IMR-90 (cell line): ENCODE measurements at regions not wholly inside any gene's neighbourhood (a gene's known extent, or its start where the extent isn't known, plus 50 kb on each side); places are given as distances from the start of the nearest gene placed in this dataset.
"Not testable (repeated sequence)": the region's sequence is repeated elsewhere in the genome, so short reads cannot be mapped to it uniquely, and the experiment has no call there.

Experiments used
- ELK1 ChIP-seq: fragments of 150-350 bp; IDR thresholded peaks from 2 replicates; pipeline ENCODE4 v1.6.1; 2016; ENCODE audit warnings: low read depth, mild to moderate bottlenecking, low read length, moderate library complexity, borderline replicate concordance
- RCOR1 ChIP-seq: IDR thresholded peaks from 2 replicates; pipeline ENCODE4 v1.6.1; 2012; ENCODE audit warnings: mild to moderate bottlenecking, low read length, improper control_type of control experiment; ENCODE audit not compliant: insufficient replicate concordance
- TF ChIP-seq, protein P1 (sequence below): conservative IDR thresholded peaks from 2 replicates; pipeline ENCODE4 v1.5.1; 2012; ENCODE audit warnings: mild to moderate bottlenecking, low read depth, low read length, improper control_type of control experiment

- not testable (repeated sequence) for TF ChIP-seq RCOR1, ELK1
- TF ChIP-seq, protein P1, sequence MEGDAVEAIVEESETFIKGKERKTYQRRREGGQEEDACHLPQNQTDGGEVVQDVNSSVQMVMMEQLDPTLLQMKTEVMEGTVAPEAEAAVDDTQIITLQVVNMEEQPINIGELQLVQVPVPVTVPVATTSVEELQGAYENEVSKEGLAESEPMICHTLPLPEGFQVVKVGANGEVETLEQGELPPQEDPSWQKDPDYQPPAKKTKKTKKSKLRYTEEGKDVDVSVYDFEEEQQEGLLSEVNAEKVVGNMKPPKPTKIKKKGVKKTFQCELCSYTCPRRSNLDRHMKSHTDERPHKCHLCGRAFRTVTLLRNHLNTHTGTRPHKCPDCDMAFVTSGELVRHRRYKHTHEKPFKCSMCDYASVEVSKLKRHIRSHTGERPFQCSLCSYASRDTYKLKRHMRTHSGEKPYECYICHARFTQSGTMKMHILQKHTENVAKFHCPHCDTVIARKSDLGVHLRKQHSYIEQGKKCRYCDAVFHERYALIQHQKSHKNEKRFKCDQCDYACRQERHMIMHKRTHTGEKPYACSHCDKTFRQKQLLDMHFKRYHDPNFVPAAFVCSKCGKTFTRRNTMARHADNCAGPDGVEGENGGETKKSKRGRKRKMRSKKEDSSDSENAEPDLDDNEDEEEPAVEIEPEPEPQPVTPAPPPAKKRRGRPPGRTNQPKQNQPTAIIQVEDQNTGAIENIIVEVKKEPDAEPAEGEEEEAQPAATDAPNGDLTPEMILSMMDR, result not testable (repeated sequence)
Measured at GRCh38 chr2:110336071-110336470, 123.7 kb upstream of the MTLN start.
